ENCODE measurements at regions not wholly inside any gene's neighbourhood (a gene's known extent, or its start where the extent isn't known, plus 50 kb on each side); places are given as distances from the start of the nearest gene placed in this dataset.
"Not testable (repeated sequence)": the region's sequence is repeated elsewhere in the genome, so short reads cannot be mapped to it uniquely, and the experiment has no call there.

- no peak for DNase-seq
Observed at GRCh38 chr16:66039793-66040192, 326.7 kb upstream of the CDH5 start.

GRCh38 chr16:66036793-66037715 is 329.4 kb upstream of the CDH5 start:
- no peak for DNase-seq

- no peak for DNase-seq
Observed at GRCh38 chr16:66036184-66036583, 330.3 kb upstream of the CDH5 start.

GRCh38 chr16:66035096-66035495 is 331.4 kb upstream of the CDH5 start:
- DNase-seq = no peak

GRCh38 chr16:66032841-66033240 is 333.6 kb upstream of the CDH5 start:
- no peak for DNase-seq

- no peak for DNase-seq
Observed at GRCh38 chr16:66030036-66030435, 336.5 kb upstream of the CDH5 start.

- DNase-seq = no peak
Observed at GRCh38 chr16:66028510-66029216, 337.8 kb upstream of the CDH5 start.

GRCh38 chr16:66026787-66027330 is 339.6 kb upstream of the CDH5 start:
- no peak for DNase-seq

- no peak for DNase-seq
Observed at GRCh38 chr16:66026211-66026610, 340.3 kb upstream of the CDH5 start.

GRCh38 chr16:66025751-66026150 is 340.7 kb upstream of the CDH5 start:
- no peak for DNase-seq

GRCh38 chr16:66024567-66024966 is 341.9 kb upstream of the CDH5 start:
- DNase-seq = not testable (repeated sequence)

GRCh38 chr16:66023481-66023880 is 343.0 kb upstream of the CDH5 start:
- DNase-seq = no peak

- no peak for DNase-seq
Observed at GRCh38 chr16:66020642-66021041, 345.8 kb upstream of the CDH5 start.

- no peak for DNase-seq
Observed at GRCh38 chr16:66020046-66020445, 346.4 kb upstream of the CDH5 start.

GRCh38 chr16:66019502-66019901 is 347.0 kb upstream of the CDH5 start:
- DNase-seq = not testable (repeated sequence)

- DNase-seq = no peak
Observed at GRCh38 chr16:66014221-66014620, 352.3 kb upstream of the CDH5 start.

- DNase-seq = no peak
Observed at GRCh38 chr16:66013486-66013885, 353.0 kb upstream of the CDH5 start.

- DNase-seq = no peak
Observed at GRCh38 chr16:66008136-66008535, 358.4 kb upstream of the CDH5 start.

GRCh38 chr16:66007717-66008116 is 358.8 kb upstream of the CDH5 start:
- no peak for DNase-seq

GRCh38 chr16:66006485-66006884 is 360.0 kb upstream of the CDH5 start:
- DNase-seq = no peak

GRCh38 chr16:66004699-66005098 is 361.8 kb upstream of the CDH5 start:
- no peak for DNase-seq

- DNase-seq = no peak
Observed at GRCh38 chr16:66003201-66003600, 363.3 kb upstream of the CDH5 start.

- DNase-seq = no peak
Observed at GRCh38 chr16:66002601-66003000, 363.9 kb upstream of the CDH5 start.

- no peak for DNase-seq
Observed at GRCh38 chr16:66001432-66001831, 365.1 kb upstream of the CDH5 start.
